ENCODE measurements at regions not wholly inside any gene's neighbourhood (a gene's known extent, or its start where the extent isn't known, plus 50 kb on each side); places are given as distances from the start of the nearest gene placed in this dataset.
A peak's percentile ranks its signal among the peaks of the same experiment; 100 is the strongest.
"Not testable (repeated sequence)": the region's sequence is repeated elsewhere in the genome, so short reads cannot be mapped to it uniquely, and the experiment has no call there.

DNA sequence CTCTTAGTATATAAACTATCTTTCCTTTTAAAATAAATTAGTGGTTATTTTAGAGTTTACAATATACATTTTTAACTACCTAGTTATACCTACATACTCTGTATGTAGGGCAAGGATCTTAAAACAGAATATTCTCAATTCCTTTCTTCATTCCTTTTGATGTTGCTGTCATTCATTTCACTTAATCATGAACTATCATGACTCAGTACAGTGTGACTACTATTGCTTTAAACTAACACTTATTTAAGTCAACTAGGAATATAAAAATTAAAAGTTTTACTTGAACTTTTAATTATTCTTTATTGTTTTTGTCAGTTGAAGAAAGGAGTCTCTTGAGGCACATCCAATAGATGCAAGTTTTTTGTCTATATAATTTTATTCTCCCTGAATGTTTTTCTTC, 726.4 kb downstream of the BRINP3 start:
- no peak for DNase-seq (ENCODE audit: low spot score)

DNA sequence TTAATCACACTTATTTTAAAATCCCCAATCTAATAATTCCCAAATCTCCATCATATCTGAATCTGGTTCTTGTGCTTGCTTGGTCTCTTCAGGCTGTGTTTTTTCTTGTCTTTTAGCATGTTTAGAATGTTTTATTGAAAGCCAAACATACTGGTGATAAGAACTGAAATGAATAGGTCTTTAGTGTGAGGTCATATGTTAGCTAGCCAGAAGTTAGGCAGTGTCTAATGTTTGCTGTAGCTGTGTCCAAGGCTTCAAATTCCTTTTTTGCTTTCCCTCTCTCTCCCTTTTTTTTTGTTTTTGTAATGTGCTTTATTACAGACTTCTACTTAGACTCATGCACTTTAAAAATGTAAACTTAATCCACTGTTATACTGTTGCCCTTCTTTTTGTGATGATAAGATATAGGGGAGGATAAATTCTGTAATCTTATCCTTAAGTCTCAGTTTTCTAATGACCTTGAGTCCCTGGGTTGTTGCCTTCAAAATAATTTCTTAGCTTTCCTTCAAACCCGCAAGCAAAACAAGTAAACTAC, 725.1 kb downstream of the BRINP3 start:
- DNase-seq (ENCODE audit: low spot score) = no peak

DNA sequence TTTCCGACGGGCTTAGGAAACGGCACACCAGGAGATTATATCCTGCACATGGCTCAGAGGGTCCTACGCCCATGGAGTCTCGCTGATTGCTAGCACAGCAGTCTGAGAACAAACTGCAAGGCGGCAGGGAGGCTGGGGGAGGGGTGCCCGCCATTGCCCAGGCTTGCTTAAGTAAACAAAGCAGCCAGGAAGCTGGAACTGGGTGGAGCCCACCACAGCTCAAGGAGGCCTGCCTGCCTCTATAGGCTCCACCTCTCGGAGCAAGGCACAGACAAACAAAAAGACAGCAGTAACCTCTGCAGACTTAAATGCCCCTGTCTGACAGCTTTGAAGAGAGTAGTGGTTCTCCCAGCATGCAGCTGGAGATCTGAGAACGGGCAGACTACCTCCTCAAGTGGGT, 722.6 kb downstream of the BRINP3 start:
- not testable (repeated sequence) for DNase-seq (ENCODE audit: low spot score)

DNA sequence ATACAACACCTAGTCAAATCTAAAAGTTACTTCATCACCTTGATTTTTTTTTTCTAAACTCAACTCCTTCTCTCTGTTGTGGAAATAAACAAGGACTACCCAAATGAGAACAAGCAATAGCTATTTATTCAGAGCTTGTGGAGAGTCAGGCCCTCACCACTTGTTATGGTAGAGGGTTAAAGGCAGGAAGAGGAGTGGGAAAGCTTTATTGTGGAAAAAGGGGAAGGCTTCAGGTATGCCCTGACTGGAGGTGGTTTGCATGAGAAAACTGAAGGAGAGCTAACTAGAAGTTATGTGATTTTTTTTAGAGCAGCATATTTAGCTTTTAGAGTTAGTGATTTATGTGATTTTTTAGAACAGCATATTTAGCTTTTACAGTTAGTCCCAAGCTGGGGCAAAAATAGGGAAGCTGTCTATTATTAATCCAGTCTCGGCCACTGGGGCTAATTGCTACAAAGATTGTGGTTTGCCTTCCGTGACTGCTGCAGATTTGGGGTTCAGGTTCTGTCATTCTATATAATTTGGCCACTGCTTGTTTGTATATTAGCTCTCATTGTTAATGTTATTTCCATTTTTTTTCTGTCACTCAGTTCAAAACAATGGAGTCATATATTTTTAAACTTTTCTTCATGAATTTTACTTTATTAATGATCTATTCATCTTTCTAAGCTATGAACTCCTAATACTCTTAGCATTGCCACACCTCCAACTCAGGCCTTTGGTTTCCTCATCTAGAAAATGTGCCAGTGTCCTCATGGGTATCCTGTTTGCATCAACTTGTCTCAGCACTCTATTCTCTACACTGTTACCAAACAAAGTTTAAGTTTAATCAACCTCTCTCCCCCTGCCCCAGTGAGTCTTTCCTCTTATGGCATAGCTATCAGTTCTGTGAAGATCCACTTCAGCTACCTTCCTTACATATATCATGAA, 713.0 kb downstream of the BRINP3 start:
- DNase-seq (ENCODE audit: low spot score) = no peak

DNA sequence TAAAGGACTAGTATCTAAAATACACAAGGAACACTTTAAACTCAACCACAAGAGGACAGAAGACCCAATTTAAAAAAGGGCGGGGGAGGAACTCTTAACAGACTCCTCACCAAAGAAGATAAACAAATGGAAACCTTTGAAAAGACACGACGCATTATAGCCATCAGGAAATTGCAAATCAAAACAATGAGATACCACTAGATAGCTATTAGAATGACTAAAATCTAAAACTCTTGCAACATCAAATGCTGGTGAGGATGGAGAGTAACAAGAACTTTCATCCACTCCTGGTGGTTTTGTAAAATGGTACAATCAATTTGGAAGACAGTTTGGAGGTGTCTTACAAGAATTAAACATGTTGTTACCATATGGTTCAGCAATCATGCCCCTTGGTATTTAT, 708.2 kb downstream of the BRINP3 start:
- DNase-seq (ENCODE audit: low spot score) = no peak

DNA sequence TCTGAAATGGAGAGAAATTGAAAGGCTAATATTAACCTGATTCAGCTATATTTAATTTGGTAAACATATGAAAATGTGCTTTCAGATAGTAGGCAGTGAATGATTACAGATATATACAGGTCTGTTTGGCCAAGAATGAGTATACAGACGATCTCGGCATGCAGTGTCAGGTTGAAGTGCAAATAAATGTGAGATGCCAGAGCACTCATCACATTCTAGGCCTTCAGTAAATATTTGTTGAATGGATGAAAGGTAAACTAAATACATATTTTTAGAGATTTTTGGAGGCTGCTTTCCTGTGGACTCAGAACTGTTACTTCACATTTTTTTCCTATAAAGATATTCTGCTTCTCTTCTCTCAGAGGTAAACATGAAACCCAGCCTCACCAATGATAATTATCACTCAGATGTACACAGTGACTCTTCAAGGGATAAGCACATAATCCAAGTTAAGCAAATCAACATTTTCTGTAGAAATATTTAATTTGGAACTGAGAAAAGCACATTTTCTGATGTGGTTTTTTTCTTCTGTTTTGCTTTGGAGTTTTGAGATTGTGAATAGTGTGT, 702.9 kb downstream of the BRINP3 start:
- no peak for DNase-seq (ENCODE audit: low spot score)

DNA sequence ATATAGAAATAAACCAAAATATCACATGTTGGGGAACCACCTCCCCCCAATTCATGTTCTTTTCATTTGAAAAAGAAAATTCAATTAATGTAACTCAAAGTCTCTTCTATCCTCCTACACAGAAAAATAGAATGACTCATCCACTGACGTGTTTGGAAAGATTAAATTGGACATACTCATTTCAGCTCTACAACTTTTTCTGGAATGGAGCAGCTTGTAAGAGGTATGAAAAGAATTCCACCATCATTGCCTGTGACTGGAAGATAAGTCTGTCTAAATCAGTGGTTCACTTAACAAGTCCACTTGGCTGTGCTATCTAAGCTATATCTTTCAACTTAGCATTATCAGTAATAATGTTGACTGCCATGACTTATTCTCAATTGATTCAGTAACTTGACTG, 702.3 kb downstream of the BRINP3 start:
- peak; percentile 3 for DNase-seq (ENCODE audit: low spot score)

DNA sequence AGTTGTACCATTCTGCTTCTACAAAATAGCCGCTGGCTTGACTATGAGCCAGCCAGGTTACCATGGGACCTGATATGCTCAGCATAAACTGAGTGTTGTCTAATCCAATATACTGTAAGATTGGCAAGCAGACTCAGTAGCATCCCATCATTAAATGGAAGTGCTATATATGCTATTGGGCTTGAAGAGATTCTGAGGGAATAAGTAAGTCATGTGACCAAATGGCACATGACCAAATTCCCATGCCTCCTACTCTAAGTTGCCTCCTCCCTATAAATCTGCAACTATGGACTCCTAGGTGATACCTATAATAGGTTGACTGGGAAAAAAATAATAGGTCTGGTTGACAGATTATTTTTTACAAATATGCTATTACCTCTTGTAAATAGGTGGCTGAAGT, 698.6 kb downstream of the BRINP3 start:
- no peak for DNase-seq (ENCODE audit: low spot score)

DNA sequence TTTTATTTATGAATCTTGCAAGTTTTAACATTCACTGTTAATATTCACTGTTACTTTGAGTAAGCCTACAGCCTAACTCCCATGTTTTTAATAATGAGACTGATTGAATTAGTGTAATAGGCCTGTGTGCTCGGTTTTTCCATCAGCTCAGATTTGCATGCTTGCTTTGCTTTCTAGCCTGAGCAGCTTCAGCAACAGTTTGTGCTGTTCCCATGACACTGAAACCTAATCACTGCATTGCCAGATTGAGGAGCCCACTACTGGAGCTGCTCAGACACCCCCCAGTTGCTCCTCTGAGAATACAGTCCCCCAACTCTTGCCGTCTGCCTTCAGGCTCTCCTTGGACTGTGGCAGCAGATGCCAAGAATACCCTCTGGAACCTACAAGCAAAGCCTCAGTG, 695.4 kb downstream of the BRINP3 start:
- peak; percentile 16 for DNase-seq (ENCODE audit: low spot score)

DNA sequence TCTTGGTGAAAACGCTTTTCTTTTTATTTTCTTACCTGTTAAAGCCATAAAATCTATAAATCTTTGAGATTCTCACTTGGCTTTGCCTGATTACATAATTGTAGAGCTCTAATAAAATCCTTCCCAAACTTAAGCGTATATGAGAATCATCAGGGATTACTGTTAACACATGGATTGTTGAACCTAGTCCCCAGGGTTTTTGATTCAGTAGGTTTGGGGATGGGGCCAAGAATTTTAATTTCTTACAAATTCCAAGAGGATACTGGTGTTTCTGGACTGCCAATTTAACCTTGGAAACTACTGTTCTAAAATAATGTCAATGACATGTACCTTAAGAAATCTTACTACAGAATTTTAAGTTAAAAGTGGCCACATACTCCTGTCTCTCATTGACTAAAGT, 694.2 kb downstream of the BRINP3 start:
- DNase-seq (ENCODE audit: low spot score) = no peak

DNA sequence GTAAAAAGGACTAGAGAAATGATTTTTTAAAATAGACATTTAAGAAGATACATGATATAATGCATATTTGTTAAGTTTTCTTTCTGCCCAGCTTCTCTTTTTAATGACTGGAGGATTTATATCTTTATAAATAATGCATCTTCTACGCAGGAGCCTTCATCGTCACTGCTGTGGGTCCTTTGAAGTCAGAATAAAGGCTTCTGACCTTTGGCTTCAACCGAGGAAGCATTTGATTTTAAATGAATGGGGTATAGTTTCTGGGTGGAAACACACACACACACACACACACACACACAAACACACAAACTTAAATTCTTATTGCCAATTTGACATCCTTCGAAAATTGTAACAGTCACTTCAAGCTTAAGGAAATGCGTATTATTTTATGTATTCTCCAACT, 690.9 kb downstream of the BRINP3 start:
- DNase-seq (ENCODE audit: low spot score) = no peak

DNA sequence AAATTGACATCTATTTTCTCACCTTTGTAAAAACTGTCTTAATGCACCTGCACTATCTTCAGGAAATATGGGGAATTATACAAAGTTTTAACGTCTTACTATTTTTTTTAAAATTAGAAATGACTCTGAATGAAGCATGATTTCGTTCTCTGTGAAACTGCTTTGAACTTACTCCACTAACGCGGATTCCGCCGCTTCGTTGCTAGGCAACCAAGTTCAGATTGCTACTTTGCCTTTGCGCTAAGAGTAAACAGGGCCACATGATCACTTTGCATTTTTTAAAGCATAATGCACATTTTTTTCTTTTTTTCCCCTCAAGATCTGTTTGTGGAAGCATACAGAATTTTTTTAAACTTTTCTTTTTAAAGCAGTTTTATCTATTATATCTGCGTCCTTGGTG, 690.5 kb downstream of the BRINP3 start:
- DNase-seq (ENCODE audit: low spot score) = peak; percentile 28

DNA sequence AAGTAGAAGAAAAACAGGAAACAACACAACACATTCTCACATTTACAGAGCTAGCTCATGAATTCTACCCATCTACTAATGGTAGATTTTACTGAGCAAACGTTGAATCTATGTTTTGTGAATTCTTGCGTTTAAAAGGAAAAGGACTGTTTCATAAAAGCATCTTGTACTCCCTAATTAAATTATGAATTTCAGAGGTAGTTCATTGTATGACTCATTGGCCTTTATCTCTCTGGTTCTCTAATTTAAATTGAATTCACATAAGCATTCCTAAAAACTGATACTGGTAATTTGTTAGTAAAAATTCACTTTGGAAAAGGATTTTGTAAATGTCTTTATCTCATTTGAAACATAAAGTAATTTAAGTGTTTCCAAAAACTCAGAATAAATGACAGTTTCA, 687.3 kb downstream of the BRINP3 start:
- DNase-seq (ENCODE audit: low spot score) = no peak

DNA sequence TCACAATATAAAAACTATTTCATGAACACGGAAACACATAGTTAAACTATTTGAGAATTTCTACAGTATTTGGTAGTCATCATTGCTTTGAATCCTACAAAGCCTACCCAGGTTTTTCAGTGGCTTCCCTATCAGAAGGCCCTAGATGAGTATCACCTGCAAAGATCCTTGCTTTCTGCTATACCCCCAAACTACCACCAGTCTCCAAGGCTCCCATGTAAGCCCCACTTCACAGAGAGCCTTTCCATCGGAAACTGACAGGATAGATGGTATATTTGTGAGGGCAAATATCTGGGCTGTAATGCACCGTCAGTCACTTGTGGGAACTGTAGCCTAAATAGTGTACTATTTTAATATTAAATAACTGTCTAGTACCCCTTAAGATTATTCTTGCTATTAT, 674.3 kb downstream of the BRINP3 start:
- DNase-seq (ENCODE audit: low spot score) = no peak

DNA sequence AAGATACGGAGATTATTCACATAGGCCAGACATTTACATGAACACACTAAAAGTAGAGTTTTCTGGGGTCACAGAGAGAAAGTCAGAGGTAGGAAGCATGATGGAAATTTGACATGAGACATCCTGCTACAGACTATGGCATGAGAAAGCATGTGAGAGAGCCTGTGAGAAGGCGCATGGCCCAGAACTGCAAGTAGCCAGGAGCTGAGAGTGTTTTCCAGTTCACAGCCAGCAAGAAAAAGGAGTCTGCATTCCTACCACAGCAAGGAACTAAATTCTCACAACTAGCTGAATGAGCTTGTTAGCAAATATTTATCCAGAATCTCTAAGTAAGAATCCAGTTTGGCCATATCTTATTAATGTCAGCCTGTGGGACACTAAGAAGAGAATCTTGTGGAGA, 673.3 kb downstream of the BRINP3 start:
- peak; percentile 3 for DNase-seq (ENCODE audit: low spot score)

DNA sequence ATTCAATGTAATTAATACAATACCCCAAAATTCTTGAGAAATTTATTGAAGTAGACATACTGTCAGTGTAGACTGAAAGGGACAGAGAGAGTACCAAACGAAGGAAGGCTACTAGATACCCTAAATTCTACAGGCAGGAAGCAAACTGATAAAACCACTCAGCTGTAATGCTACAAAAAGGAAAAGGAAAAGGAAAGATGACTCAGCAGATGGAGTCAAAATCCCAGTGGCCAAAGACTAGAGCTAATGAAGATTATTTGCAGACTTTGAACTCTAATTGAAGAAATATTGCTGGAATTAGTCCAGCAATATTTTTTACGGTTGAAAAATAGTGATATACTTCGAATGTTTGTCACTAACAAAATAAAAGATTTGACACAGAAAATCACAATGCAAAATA, 671.9 kb downstream of the BRINP3 start:
- no peak for DNase-seq (ENCODE audit: low spot score)

DNA sequence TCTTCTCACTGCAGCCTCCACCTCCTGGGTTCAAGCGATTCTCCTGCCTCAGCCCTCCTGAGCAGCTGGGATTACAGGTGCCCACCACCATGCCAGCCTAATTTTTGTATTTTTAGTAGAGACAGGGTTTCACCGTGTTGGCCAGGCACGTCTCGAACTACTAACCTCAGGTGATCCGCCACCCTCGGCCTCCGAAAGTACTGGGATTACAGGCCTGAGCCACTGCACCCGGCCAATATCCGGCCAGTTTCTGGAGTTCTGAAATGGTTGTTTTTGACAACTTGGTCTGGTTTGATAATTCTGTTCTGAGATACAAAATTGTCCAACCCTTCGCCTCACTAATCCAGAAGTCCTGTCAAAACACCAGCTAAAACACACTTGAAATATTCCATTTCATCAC, 667.0 kb downstream of the BRINP3 start:
- not testable (repeated sequence) for DNase-seq (ENCODE audit: low spot score)

DNA sequence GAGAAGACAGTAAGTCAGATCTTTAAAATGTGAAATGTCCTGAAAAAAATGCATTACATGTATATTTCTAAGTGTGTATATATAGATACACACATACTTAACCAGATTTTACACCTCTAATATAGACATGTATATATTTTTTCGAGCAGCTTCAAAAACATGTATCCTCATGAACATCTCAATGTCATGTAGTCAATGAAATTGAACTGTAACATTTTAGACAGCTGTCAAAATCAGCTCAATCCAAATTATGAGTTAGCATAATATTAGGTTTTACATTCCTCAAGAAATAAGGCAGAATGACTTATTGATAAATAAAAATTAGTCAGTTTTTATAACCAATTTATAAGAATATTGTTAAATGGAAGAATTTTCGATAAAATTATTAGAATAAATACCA, 665.7 kb downstream of the BRINP3 start:
- DNase-seq (ENCODE audit: low spot score) = no peak

DNA sequence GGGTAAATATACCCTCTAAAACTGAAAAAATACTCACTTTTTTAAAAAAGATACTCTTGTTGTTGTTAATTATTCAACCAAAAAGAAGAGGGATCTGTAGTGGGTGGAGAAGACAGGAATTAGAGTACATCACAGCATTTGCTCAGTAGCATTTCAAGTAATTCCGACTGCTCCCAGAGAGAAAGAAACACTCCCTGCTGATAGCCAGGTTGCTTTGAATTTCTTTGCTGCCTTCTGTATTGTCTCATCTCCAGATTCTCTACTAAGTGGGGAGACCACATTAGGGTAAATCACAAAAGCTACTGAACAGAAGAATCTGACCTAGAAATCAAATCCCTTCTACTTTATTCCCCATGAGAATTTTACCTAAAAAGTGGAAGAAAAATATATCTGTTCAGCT, 661.1 kb downstream of the BRINP3 start:
- no peak for DNase-seq (ENCODE audit: low spot score)

DNA sequence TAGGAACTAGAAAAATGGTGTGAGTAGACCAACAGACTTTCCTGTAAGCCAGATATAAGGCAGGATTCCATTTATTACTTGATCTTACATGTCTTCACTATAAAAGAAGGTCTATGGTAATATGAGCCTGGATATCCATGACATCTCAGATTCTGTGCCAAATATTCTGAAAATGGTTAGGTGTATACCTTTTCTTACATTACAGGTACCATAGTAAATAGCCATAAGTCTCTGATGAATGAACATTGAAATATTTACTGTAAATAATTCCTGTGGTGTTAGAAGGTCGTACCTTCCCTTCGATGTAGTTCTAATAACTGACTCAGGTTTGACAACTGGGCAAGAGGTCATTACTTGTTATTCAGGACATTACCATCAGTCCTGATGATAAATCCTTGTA, 657.9 kb downstream of the BRINP3 start:
- DNase-seq (ENCODE audit: low spot score) = no peak

DNA sequence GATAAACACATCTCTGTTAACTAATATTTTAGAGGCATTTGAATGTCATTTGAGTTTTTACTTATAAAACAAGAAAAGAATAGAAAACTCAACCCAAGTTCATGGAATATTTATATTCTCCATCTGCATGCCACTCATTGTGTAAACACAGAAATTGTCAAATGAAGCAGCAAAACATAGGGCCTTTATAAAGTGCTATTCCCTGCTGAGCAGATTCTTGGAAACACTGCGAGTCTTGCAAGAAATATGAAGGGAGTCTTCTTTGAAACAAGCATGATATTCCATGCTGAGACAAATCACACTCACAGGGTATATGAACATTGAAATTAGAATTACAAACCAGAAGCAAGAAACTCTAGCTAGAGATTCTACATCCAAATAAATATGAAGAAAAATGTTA, 655.8 kb downstream of the BRINP3 start:
- DNase-seq (ENCODE audit: low spot score) = no peak

DNA sequence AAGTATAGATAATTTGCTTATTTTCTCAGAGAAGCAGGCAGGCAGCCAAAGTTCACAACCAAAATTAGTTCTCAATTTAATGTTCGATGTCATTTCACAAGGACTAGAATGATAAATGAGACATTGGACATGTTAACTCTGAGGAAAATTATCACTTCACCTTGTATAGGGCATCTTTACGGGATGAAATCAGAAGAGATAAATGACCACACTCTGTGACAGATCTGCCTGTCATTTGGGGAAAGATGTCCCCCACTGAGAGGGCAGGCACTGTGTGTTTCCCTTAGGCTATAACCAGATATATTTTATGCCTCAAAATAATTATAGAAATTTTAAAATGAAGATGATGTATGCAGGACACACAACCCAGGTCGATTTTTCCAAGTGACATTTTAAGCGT, 642.9 kb downstream of the BRINP3 start:
- DNase-seq (ENCODE audit: low spot score) = no peak

DNA sequence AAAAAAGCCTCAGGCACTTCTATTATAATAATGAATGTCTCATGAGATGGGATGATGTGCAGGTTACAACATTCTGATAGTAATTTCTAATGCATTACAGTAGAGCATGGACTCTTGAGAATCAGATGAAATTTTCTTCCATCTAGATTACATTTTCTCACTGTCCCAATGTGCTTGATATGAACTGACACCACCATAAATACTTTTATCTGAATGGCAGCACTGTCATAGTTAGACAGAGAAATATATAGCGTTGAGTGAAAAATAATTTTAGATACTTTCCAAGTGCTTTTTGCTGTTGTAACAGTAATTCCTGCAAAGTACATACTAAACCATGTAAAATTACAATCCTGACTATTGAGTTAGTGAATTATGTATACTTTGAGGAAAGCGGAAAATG, 630.1 kb downstream of the BRINP3 start:
- DNase-seq (ENCODE audit: low spot score) = no peak
